PC-3 (cell line): ENCODE measurements at regions not wholly inside any gene's neighbourhood (a gene's known extent, or its start where the extent isn't known, plus 50 kb on each side); places are given as distances from the start of the nearest gene placed in this dataset.
A peak's percentile ranks its signal among the peaks of the same experiment; 100 is the strongest.

Experiments used
- ATAC-seq: fragments of 200-7000 bp; cut with Tn5 transposase; 2 replicates; pipeline ENCODE4 v1.9.1; 2020; ENCODE audit warnings: mild to moderate bottlenecking, moderate library complexity
- BruUV-seq: library from RNA; stranded (reverse); fragments of 400-500 nt; replicated peaks from 2 replicates; lab custom pipeline; 2021; lab: Mats Ljungman, UMichigan
- CTCF ChIA-PET: fragments of 300-600 bp; sonication (Branson Sonifier 250); formaldehyde crosslinking; loops from one replicate; lab custom pipeline; 2022; ENCODE audit warnings: antibody characterized with exemption; lab: Charles Lee
- POLR2A ChIA-PET: fragments of 300-600 bp; sonication (Branson Sonifier 250); formaldehyde crosslinking; loops from one replicate; lab custom pipeline; 2022; ENCODE audit warnings: antibody characterized with exemption; ENCODE audit not compliant: unreplicated experiment; lab: Charles Lee
- DNase-seq: peaks from one replicate; pipeline ENCODE4 v3.0.0-alpha.2; 2015
- H2AFZ ChIP-seq: fragments of 300-600 bp; sonication (generic); 2 replicates; pipeline ENCODE4 v1.6.0; 2016; ENCODE audit warnings: antibody characterized with exemption, low read length
- H3F3A ChIP-seq: fragments of 300-600 bp; sonication (generic); one replicate; pipeline ENCODE4 v1.6.0; 2017; ENCODE audit warnings: antibody characterized with exemption, low read length, control low read depth, mild to moderate bottlenecking; ENCODE audit not compliant: unreplicated experiment
- H3K27ac ChIP-seq: fragments of 300-600 bp; sonication (generic); 2 replicates; pipeline ENCODE4 v1.5.1; 2016; ENCODE audit warnings: mild to moderate bottlenecking, low read length
- H3K27me3 ChIP-seq: fragments of 300-600 bp; sonication (generic); 2 replicates; pipeline ENCODE4 v1.6.1; 2016; ENCODE audit warnings: low read length, mixed read lengths
- H3K36me3 ChIP-seq: fragments of 300-600 bp; sonication (generic); 2 replicates; pipeline ENCODE4 v1.6.1; 2016; ENCODE audit warnings: low read depth, mixed run types, low read length, mixed read lengths
- H3K4me1 ChIP-seq: fragments of 300-600 bp; sonication (generic); 2 replicates; pipeline ENCODE4 v1.5.1; 2016; ENCODE audit warnings: low read length; ENCODE audit not compliant: insufficient read depth
- H3K4me2 ChIP-seq: fragments of 300-600 bp; sonication (generic); 2 replicates; pipeline ENCODE4 v1.6.0; 2016; ENCODE audit warnings: low read length
- H3K4me3 ChIP-seq: fragments of 300-600 bp; sonication (generic); 2 replicates; pipeline ENCODE4 v1.5.1; 2016; ENCODE audit warnings: mild to moderate bottlenecking, low read length, mixed read lengths
- H3K79me2 ChIP-seq: fragments of 300-600 bp; sonication (generic); 2 replicates; pipeline ENCODE4 v1.6.1; 2017; ENCODE audit warnings: low read length, mixed read lengths
- H3K9ac ChIP-seq: fragments of 300-600 bp; sonication (generic); 2 replicates; pipeline ENCODE4 v1.6.0; 2016; ENCODE audit warnings: mild to moderate bottlenecking, low read length
- H3K9me2 ChIP-seq: fragments of 300-600 bp; sonication (generic); replicated peaks from 2 replicates; pipeline ENCODE4 v1.6.1; 2016; ENCODE audit warnings: mixed run types, low read length, mixed read lengths
- H3K9me3 ChIP-seq: fragments of 300-600 bp; sonication (generic); 2 replicates; pipeline ENCODE4 v1.6.1; 2016; ENCODE audit warnings: low read length, mixed read lengths
- H4K20me1 ChIP-seq: fragments of 300-600 bp; sonication (generic); 2 replicates; pipeline ENCODE4 v1.6.1; 2016; ENCODE audit warnings: low read length, mixed read lengths
- EZH2 ChIP-seq: fragments of 300-600 bp; sonication (generic); IDR thresholded peaks from one replicate; pipeline ENCODE4 v1.6.1; 2017; ENCODE audit warnings: antibody characterized with exemption, mild to moderate bottlenecking, low read length; ENCODE audit not compliant: unreplicated experiment
- EZH2phosphoT487 ChIP-seq: fragments of 300-600 bp; sonication (generic); IDR thresholded peaks from 2 replicates; pipeline ENCODE4 v1.6.1; 2018; ENCODE audit warnings: mild to moderate bottlenecking, antibody characterized with exemption, low read length, borderline replicate concordance
- intact Hi-C: fragments of 100-400 bp; cut with micrococcal nuclease; formaldehyde crosslinking; loops from 2 replicates; pipeline ENCODE4 v1.9.0; 2023
- TF ChIP-seq, protein P1 (sequence below): fragments of 300-600 bp; sonication (generic); conservative IDR thresholded peaks from 2 replicates; pipeline ENCODE4 v1.5.1; 2017; ENCODE audit warnings: antibody characterized with exemption, low read depth, mild to moderate bottlenecking, low read length

DNA sequence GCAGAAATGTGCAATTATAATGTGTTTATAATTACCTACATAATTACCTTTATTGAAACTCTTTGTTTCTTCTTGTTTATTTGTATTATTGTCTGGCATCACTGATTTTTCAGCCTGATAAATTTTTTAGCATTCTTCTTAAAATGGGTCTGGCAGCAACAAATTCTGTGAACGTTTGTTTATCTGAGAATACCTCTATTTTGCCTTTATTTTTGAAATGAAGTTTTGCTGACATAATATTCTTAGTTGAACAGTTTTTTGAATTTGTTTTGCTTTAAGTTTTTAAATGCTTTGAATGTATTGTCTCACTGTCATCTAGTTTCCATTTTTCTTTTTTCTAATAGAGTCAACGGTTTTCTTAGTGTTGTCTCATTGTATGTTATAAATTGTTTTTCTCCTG, 1152.0 kb upstream of the CDH2 start:
- CTCF ChIA-PET, result no interaction called here

DNA sequence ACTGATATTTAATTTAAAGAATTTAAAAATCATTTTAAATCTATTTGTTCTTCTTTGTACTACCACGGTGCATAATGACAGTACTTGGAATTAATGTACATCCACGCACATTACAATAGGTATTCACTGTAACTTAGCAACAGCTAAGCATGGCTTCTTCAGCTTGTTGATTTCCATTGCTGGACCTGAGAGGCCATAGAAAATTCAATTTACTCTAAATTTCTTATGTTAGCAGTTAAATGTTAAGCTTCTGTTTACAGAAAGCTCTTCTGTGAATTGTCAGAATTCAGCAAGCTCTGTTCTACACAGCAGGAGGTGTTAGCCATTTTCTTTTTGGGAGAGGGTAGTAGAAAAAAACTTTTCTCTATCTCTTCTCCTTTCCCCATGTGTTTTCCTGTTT, 1149.3 kb upstream of the CDH2 start:
- Histone ChIP-seq H3K9me2 (no peaks in the 10 kb centered on the region), H3K4me1 (peaks cover 13% of the 10 kb centered on the region), H3K79me2 (no peaks in the 10 kb centered on the region), H3K9me3 (no peaks in the 10 kb centered on the region), H3K27ac (no peak overlapping the region), H2AFZ (no peak overlapping the region), H3K4me2 (no peak overlapping the region), H3K9ac (no peak overlapping the region), H3K4me3 (no peak overlapping the region), H3K27me3 (no peaks in the 10 kb centered on the region), H3K36me3 (no peaks in the 10 kb centered on the region; the same call in 1 of the 2 replicates), H3F3A (no peaks in the 10 kb centered on the region), H4K20me1 (no peaks in the 10 kb centered on the region)
- TF ChIP-seq EZH2 (no peak), EZH2phosphoT487 (no peak)
- TF ChIP-seq, protein P1, sequence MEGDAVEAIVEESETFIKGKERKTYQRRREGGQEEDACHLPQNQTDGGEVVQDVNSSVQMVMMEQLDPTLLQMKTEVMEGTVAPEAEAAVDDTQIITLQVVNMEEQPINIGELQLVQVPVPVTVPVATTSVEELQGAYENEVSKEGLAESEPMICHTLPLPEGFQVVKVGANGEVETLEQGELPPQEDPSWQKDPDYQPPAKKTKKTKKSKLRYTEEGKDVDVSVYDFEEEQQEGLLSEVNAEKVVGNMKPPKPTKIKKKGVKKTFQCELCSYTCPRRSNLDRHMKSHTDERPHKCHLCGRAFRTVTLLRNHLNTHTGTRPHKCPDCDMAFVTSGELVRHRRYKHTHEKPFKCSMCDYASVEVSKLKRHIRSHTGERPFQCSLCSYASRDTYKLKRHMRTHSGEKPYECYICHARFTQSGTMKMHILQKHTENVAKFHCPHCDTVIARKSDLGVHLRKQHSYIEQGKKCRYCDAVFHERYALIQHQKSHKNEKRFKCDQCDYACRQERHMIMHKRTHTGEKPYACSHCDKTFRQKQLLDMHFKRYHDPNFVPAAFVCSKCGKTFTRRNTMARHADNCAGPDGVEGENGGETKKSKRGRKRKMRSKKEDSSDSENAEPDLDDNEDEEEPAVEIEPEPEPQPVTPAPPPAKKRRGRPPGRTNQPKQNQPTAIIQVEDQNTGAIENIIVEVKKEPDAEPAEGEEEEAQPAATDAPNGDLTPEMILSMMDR, result no peak
- no TSS peak for BruUV-seq
- no peak for ATAC-seq
- intact Hi-C loops, result no loop called here
- ChIA-PET POLR2A (no interaction called here), CTCF (no interaction called here)
- DNase-seq, result no peak

More for the DNA sequence above, 1152.0 kb upstream of the CDH2 start:
- H3K27me3 ChIP-seq, result no peaks in the 10 kb centered on the region
- no peak for DNase-seq
- H3K9ac ChIP-seq, result no peak overlapping the region
- no peaks in the 10 kb centered on the region for H3K4me1 ChIP-seq
- no peak overlapping the region for H3K4me3 ChIP-seq
- no peak overlapping the region for H3K4me2 ChIP-seq
- POLR2A ChIA-PET, result no interaction called here
- H3K27ac ChIP-seq, result no peak overlapping the region
- intact Hi-C loops, result no loop called here
- no peak for ATAC-seq
- no peaks in the 10 kb centered on the region for H3K9me3 ChIP-seq
- H3F3A ChIP-seq, result no peaks in the 10 kb centered on the region
- no peaks in the 10 kb centered on the region for H3K79me2 ChIP-seq
- H3K9me2 ChIP-seq, result no peaks in the 10 kb centered on the region
- TF ChIP-seq EZH2 (no peak), EZH2phosphoT487 (no peak)
- TF ChIP-seq, protein P1, result no peak
- H4K20me1 ChIP-seq, result no peaks in the 10 kb centered on the region
- H2AFZ ChIP-seq, result no peak overlapping the region
- no peaks in the 10 kb centered on the region; the same call in 1 of the 2 replicates for H3K36me3 ChIP-seq
- BruUV-seq, result no TSS peak

DNA sequence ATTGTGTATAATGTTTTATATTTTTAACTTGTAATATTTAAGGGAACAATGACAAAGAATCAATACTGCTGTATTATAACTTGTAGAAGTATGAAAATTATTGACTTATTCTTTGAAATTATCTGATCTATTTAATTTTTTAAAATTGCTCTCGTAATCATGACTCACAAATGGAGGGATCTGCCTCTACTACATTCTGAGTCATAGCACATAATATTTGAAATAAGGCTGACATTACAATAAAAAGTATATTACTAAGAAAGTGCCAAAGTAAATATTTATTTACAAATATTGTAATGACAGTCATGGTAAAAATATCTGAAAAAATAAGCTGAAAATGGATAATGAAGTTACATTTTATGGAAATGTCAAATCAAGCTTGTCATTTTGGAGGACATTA, 1144.6 kb upstream of the CDH2 start:
- DNase-seq (peak; percentile 68), ATAC-seq (peak; percentile 88)
- Histone ChIP-seq H3K27ac (peak overlapping the region; percentile 69), H3K4me3 (peak overlapping the region; percentile 37; the same call in 1 of the 2 replicates), H3K27me3 (no peaks in the 10 kb centered on the region), H3K36me3 (no peaks in the 10 kb centered on the region), H3K4me1 (peaks cover 26% of the 10 kb centered on the region), H3K4me2 (peak overlapping the region; percentile 75), H3K79me2 (no peaks in the 10 kb centered on the region), H2AFZ (no peak overlapping the region), H3K9me2 (no peaks in the 10 kb centered on the region), H3K9ac (0 out of 2 replicates have a peak overlapping the region, but pooled peaks have one; percentile 14), H3K9me3 (no peaks in the 10 kb centered on the region), H3F3A (no peaks in the 10 kb centered on the region), H4K20me1 (no peaks in the 10 kb centered on the region)
- POLR2A ChIA-PET, result no interaction called here
- CTCF ChIA-PET, result interaction anchor here (0.6 kb wide), 1 partner anchor 361 kb away, joined by 3 read pairs; no protein-coding TSS in a partner anchor
- TF ChIP-seq EZH2phosphoT487 (no peak), EZH2 (no peak)
- TF ChIP-seq, protein P1, result no peak
- intact Hi-C loops, result loop anchor here (2.0 kb wide), 1 partner anchor 157 kb away; no protein-coding TSS in a partner anchor
- BruUV-seq, result no TSS peak
